PC-3 (cell line): ENCODE measurements at regions not wholly inside any gene's neighbourhood (a gene's known extent, or its start where the extent isn't known, plus 50 kb on each side); places are given as distances from the start of the nearest gene placed in this dataset.

Source experiments
- ATAC-seq: fragments of 200-7000 bp; cut with Tn5 transposase; 2 replicates; pipeline ENCODE4 v1.9.1; 2020; ENCODE audit warnings: mild to moderate bottlenecking, moderate library complexity
- BruUV-seq: library from RNA; stranded (reverse); fragments of 400-500 nt; replicated peaks from 2 replicates; lab custom pipeline; 2021; lab: Mats Ljungman, UMichigan
- CTCF ChIA-PET: fragments of 300-600 bp; sonication (Branson Sonifier 250); formaldehyde crosslinking; loops from one replicate; lab custom pipeline; 2022; ENCODE audit warnings: antibody characterized with exemption; lab: Charles Lee
- POLR2A ChIA-PET: fragments of 300-600 bp; sonication (Branson Sonifier 250); formaldehyde crosslinking; loops from one replicate; lab custom pipeline; 2022; ENCODE audit warnings: antibody characterized with exemption; ENCODE audit not compliant: unreplicated experiment; lab: Charles Lee
- DNase-seq: peaks from one replicate; pipeline ENCODE4 v3.0.0-alpha.2; 2015
- H2AFZ ChIP-seq: fragments of 300-600 bp; sonication (generic); 2 replicates; pipeline ENCODE4 v1.6.0; 2016; ENCODE audit warnings: antibody characterized with exemption, low read length
- H3F3A ChIP-seq: fragments of 300-600 bp; sonication (generic); one replicate; pipeline ENCODE4 v1.6.0; 2017; ENCODE audit warnings: antibody characterized with exemption, low read length, control low read depth, mild to moderate bottlenecking; ENCODE audit not compliant: unreplicated experiment
- H3K27ac ChIP-seq: fragments of 300-600 bp; sonication (generic); 2 replicates; pipeline ENCODE4 v1.5.1; 2016; ENCODE audit warnings: mild to moderate bottlenecking, low read length
- H3K27me3 ChIP-seq: fragments of 300-600 bp; sonication (generic); 2 replicates; pipeline ENCODE4 v1.6.1; 2016; ENCODE audit warnings: low read length, mixed read lengths
- H3K36me3 ChIP-seq: fragments of 300-600 bp; sonication (generic); 2 replicates; pipeline ENCODE4 v1.6.1; 2016; ENCODE audit warnings: low read depth, mixed run types, low read length, mixed read lengths
- H3K4me1 ChIP-seq: fragments of 300-600 bp; sonication (generic); 2 replicates; pipeline ENCODE4 v1.5.1; 2016; ENCODE audit warnings: low read length; ENCODE audit not compliant: insufficient read depth
- H3K4me2 ChIP-seq: fragments of 300-600 bp; sonication (generic); 2 replicates; pipeline ENCODE4 v1.6.0; 2016; ENCODE audit warnings: low read length
- H3K4me3 ChIP-seq: fragments of 300-600 bp; sonication (generic); 2 replicates; pipeline ENCODE4 v1.5.1; 2016; ENCODE audit warnings: mild to moderate bottlenecking, low read length, mixed read lengths
- H3K79me2 ChIP-seq: fragments of 300-600 bp; sonication (generic); 2 replicates; pipeline ENCODE4 v1.6.1; 2017; ENCODE audit warnings: low read length, mixed read lengths
- H3K9ac ChIP-seq: fragments of 300-600 bp; sonication (generic); 2 replicates; pipeline ENCODE4 v1.6.0; 2016; ENCODE audit warnings: mild to moderate bottlenecking, low read length
- H3K9me2 ChIP-seq: fragments of 300-600 bp; sonication (generic); replicated peaks from 2 replicates; pipeline ENCODE4 v1.6.1; 2016; ENCODE audit warnings: mixed run types, low read length, mixed read lengths
- H3K9me3 ChIP-seq: fragments of 300-600 bp; sonication (generic); 2 replicates; pipeline ENCODE4 v1.6.1; 2016; ENCODE audit warnings: low read length, mixed read lengths
- H4K20me1 ChIP-seq: fragments of 300-600 bp; sonication (generic); 2 replicates; pipeline ENCODE4 v1.6.1; 2016; ENCODE audit warnings: low read length, mixed read lengths
- CTCF ChIP-seq: fragments of 300-600 bp; sonication (generic); conservative IDR thresholded peaks from 2 replicates; pipeline ENCODE4 v1.5.1; 2017; ENCODE audit warnings: antibody characterized with exemption, low read depth, mild to moderate bottlenecking, low read length
- EZH2 ChIP-seq: fragments of 300-600 bp; sonication (generic); IDR thresholded peaks from one replicate; pipeline ENCODE4 v1.6.1; 2017; ENCODE audit warnings: antibody characterized with exemption, mild to moderate bottlenecking, low read length; ENCODE audit not compliant: unreplicated experiment
- EZH2phosphoT487 ChIP-seq: fragments of 300-600 bp; sonication (generic); IDR thresholded peaks from 2 replicates; pipeline ENCODE4 v1.6.1; 2018; ENCODE audit warnings: mild to moderate bottlenecking, antibody characterized with exemption, low read length, borderline replicate concordance
- intact Hi-C: fragments of 100-400 bp; cut with micrococcal nuclease; formaldehyde crosslinking; loops from 2 replicates; pipeline ENCODE4 v1.9.0; 2023

- ChIA-PET CTCF (no interaction called here), POLR2A (no interaction called here)
- Histone ChIP-seq H3F3A (no peaks in the 10 kb centered on the region), H4K20me1 (no peaks in the 10 kb centered on the region), H3K4me3 (no peak overlapping the region), H3K4me2 (no peak overlapping the region), H2AFZ (no peak overlapping the region), H3K36me3 (no peaks in the 10 kb centered on the region), H3K9ac (no peak overlapping the region), H3K9me3 (no peaks in the 10 kb centered on the region), H3K27me3 (no peaks in the 10 kb centered on the region), H3K9me2 (no peaks in the 10 kb centered on the region), H3K27ac (no peak overlapping the region), H3K79me2 (no peaks in the 10 kb centered on the region), H3K4me1 (no peaks in the 10 kb centered on the region)
- no peak for ATAC-seq
- no peak for TF ChIP-seq EZH2phosphoT487
- no peak for TF ChIP-seq CTCF
- no peak for TF ChIP-seq EZH2
- intact Hi-C loops = no loop called here
- BruUV-seq = no TSS peak
- DNase-seq = no peak
Measured at GRCh38 chr5:144886668-144887067, 716.0 kb downstream of the KCTD16 start.

GRCh38 chr5:144882739-144883283 is 712.1 kb downstream of the KCTD16 start:
- no peaks in the 10 kb centered on the region for H3K9me2 ChIP-seq
- no peaks in the 10 kb centered on the region for H3F3A ChIP-seq
- DNase-seq (no peak), ATAC-seq (no peak)
- no peak overlapping the region for H3K4me3 ChIP-seq
- no peaks in the 10 kb centered on the region for H3K36me3 ChIP-seq
- H3K27me3 ChIP-seq = no peaks in the 10 kb centered on the region
- BruUV-seq = no TSS peak
- ChIA-PET CTCF (no interaction called here), POLR2A (no interaction called here)
- no peaks in the 10 kb centered on the region for H4K20me1 ChIP-seq
- H3K9me3 ChIP-seq = no peaks in the 10 kb centered on the region
- no peaks in the 10 kb centered on the region for H3K79me2 ChIP-seq
- no peak overlapping the region for H3K27ac ChIP-seq
- H3K4me1 ChIP-seq = no peaks in the 10 kb centered on the region
- no peak overlapping the region for H3K9ac ChIP-seq
- H3K4me2 ChIP-seq = no peak overlapping the region
- TF ChIP-seq EZH2 (no peak), EZH2phosphoT487 (no peak), CTCF (no peak)
- intact Hi-C loops = no loop called here
- H2AFZ ChIP-seq = no peak overlapping the region

- Histone ChIP-seq H4K20me1 (no peaks in the 10 kb centered on the region), H3K27ac (no peak overlapping the region), H3K79me2 (no peaks in the 10 kb centered on the region), H3K4me2 (no peak overlapping the region), H3K9me3 (no peaks in the 10 kb centered on the region), H3K4me1 (no peaks in the 10 kb centered on the region), H3K27me3 (no peaks in the 10 kb centered on the region), H3K4me3 (no peak overlapping the region), H3K9me2 (no peaks in the 10 kb centered on the region), H3K9ac (no peak overlapping the region), H3F3A (no peaks in the 10 kb centered on the region), H3K36me3 (no peaks in the 10 kb centered on the region), H2AFZ (no peak overlapping the region)
- ATAC-seq (no peak), DNase-seq (no peak)
- CTCF ChIA-PET = no interaction called here
- no peak for TF ChIP-seq CTCF
- TF ChIP-seq EZH2 = no peak
- TF ChIP-seq EZH2phosphoT487 = no peak
- intact Hi-C loops = no loop called here
- BruUV-seq = no TSS peak
- POLR2A ChIA-PET = no interaction called here
Measured at GRCh38 chr5:144880513-144880912, 709.8 kb downstream of the KCTD16 start.
